Astrocyte (in vitro differentiated cells and primary cell): ENCODE measurements at regions not wholly inside any gene's neighbourhood (a gene's known extent, or its start where the extent isn't known, plus 50 kb on each side); places are given as distances from the start of the nearest gene placed in this dataset.

Experiments
- CTCF ChIP-seq: IDR thresholded peaks from 2 replicates; pipeline ENCODE4 v1.5.1; 2011; ENCODE audit warnings: low read depth, mild to moderate bottlenecking, inconsistent platforms, low read length, moderate library complexity; ENCODE audit not compliant: insufficient read depth
- EZH2 ChIP-seq: IDR thresholded peaks from 2 replicates; pipeline ENCODE4 v1.6.1; 2012; ENCODE audit warnings: mild to moderate bottlenecking, low read length, inconsistent platforms; ENCODE audit not compliant: insufficient read depth

- no peak for TF ChIP-seq CTCF
- no peak for TF ChIP-seq EZH2
These were observed 91.9 kb upstream of the PPP1R2C start for GRCh38 chrX:42869659-42870476.
